ENCODE measurements at regions not wholly inside any gene's neighbourhood (a gene's known extent, or its start where the extent isn't known, plus 50 kb on each side); places are given as distances from the start of the nearest gene placed in this dataset.
"Not testable (repeated sequence)": the region's sequence is repeated elsewhere in the genome, so short reads cannot be mapped to it uniquely, and the experiment has no call there.

GRCh38 chr1:29949676-29950075, 713.4 kb downstream of the PTPRU start:
- DNase-seq (ENCODE audit: extremely low read depth, low read depth), result no peak

- no peak for DNase-seq (ENCODE audit: extremely low read depth, low read depth)
Observed at GRCh38 chr1:29948581-29948980, 712.3 kb downstream of the PTPRU start.

GRCh38 chr1:29946057-29946456, 709.7 kb downstream of the PTPRU start:
- no peak for DNase-seq (ENCODE audit: extremely low read depth, low read depth)

- DNase-seq (ENCODE audit: extremely low read depth, low read depth), result no peak
Observed at GRCh38 chr1:29945426-29945825, 709.1 kb downstream of the PTPRU start.

GRCh38 chr1:29944253-29944905, 708.1 kb downstream of the PTPRU start:
- DNase-seq (ENCODE audit: extremely low read depth, low read depth), result no peak

- no peak for DNase-seq (ENCODE audit: extremely low read depth, low read depth)
Observed at GRCh38 chr1:29943034-29943433, 706.7 kb downstream of the PTPRU start.

- DNase-seq (ENCODE audit: extremely low read depth, low read depth), result no peak
Observed at GRCh38 chr1:29939079-29939478, 702.8 kb downstream of the PTPRU start.

GRCh38 chr1:29937356-29937755, 701.0 kb downstream of the PTPRU start:
- DNase-seq (ENCODE audit: extremely low read depth, low read depth), result no peak

- DNase-seq (ENCODE audit: extremely low read depth, low read depth), result no peak
Observed at GRCh38 chr1:29936031-29936544, 699.8 kb downstream of the PTPRU start.

GRCh38 chr1:29934255-29934772, 698.0 kb downstream of the PTPRU start:
- DNase-seq (ENCODE audit: extremely low read depth, low read depth), result no peak

- no peak for DNase-seq (ENCODE audit: extremely low read depth, low read depth)
Observed at GRCh38 chr1:29933067-29933466, 696.7 kb downstream of the PTPRU start.

GRCh38 chr1:29932626-29933025, 696.3 kb downstream of the PTPRU start:
- no peak for DNase-seq (ENCODE audit: extremely low read depth, low read depth)

- DNase-seq (ENCODE audit: extremely low read depth, low read depth), result no peak
Observed at GRCh38 chr1:29931477-29932175, 695.3 kb downstream of the PTPRU start.

- DNase-seq (ENCODE audit: extremely low read depth, low read depth), result no peak
Observed at GRCh38 chr1:29925058-29925457, 688.7 kb downstream of the PTPRU start.

GRCh38 chr1:29924017-29924431, 687.7 kb downstream of the PTPRU start:
- no peak for DNase-seq (ENCODE audit: extremely low read depth, low read depth)

GRCh38 chr1:29921741-29922140, 685.4 kb downstream of the PTPRU start:
- DNase-seq (ENCODE audit: extremely low read depth, low read depth), result no peak

- DNase-seq (ENCODE audit: extremely low read depth, low read depth), result no peak
Observed at GRCh38 chr1:29920784-29921183, 684.5 kb downstream of the PTPRU start.

GRCh38 chr1:29920316-29920715, 684.0 kb downstream of the PTPRU start:
- no peak for DNase-seq (ENCODE audit: extremely low read depth, low read depth)

- not testable (repeated sequence) for DNase-seq (ENCODE audit: extremely low read depth, low read depth)
Observed at GRCh38 chr1:29919041-29919440, 682.7 kb downstream of the PTPRU start.

GRCh38 chr1:29916656-29917369, 680.5 kb downstream of the PTPRU start:
- DNase-seq (ENCODE audit: extremely low read depth, low read depth), result no peak

GRCh38 chr1:29914936-29915335, 678.6 kb downstream of the PTPRU start:
- no peak for DNase-seq (ENCODE audit: extremely low read depth, low read depth)

All from NCI-H460 (cell line).